ENCODE measurements at regions not wholly inside any gene's neighbourhood (a gene's known extent, or its start where the extent isn't known, plus 50 kb on each side); places are given as distances from the start of the nearest gene placed in this dataset.

DNA sequence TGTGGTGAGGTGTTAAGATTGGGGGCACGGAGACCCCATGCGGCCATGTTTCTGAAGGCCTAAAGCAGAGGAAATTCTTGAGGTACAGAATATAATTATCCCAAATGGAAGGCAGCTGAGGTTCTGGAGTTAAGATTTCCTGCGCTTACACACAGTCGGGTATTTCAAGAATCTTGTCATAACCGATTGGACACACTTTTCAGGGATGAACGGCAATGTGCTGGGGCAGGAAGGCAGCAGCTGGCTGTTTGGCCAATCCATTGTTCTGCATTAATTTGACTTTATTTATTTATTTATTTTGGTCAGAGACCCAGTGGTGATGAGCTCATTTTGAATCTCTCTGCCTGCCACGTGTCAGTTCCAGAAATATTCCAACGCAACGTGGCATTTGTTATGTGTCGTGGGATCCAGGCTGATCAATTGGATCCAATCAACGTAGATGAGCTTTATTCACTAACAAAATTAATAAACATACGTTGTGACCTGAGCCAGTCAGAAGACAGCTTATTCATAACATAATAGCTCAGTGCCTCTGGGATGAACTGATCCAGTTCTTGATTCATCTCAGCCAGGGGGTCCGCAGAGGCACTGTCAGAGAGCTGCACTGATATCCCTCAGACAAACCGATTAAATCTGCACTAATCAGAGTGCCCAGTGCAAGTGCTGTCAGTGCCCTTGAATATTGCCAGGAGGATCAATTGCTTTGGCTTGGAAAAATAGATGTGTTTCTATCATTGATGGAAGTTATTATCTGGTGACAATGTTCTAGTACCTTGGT, 181.0 kb downstream of the KTN1 start:
- TF ChIP-seq CTCF (IDR thresholded peaks at IDR 0.05; ENCODE audit: extremely low read depth in 1 of 2, insufficient read depth in 1 of 2, low read depth in 1 of 2, low read length in 2 of 2) (no peak), POLR2AphosphoS5 (IDR thresholded peaks at IDR 0.05; ENCODE audit: insufficient read depth, low read depth, low read length) (no peak), EZH2 (IDR thresholded peaks at IDR 0.05; ENCODE audit: borderline replicate concordance, low read depth, low read length, severe bottlenecking) (no peak), GATA2 (IDR thresholded peaks at IDR 0.05; ENCODE audit: insufficient read depth, insufficient read length, low read depth, low read length) (no peak)
- TF ChIP-seq, protein P1, sequence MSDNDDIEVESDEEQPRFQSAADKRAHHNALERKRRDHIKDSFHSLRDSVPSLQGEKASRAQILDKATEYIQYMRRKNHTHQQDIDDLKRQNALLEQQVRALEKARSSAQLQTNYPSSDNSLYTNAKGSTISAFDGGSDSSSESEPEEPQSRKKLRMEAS (IDR thresholded peaks at IDR 0.05; ENCODE audit: insufficient read depth, insufficient read length): no peak
